HG02678 (cell line): ENCODE measurements at regions not wholly inside any gene's neighbourhood (a gene's known extent, or its start where the extent isn't known, plus 50 kb on each side); places are given as distances from the start of the nearest gene placed in this dataset.

Experiments used
- ATAC-seq: cut with Tn5 transposase; IDR thresholded peaks from one replicate; pipeline ENCODE4 v1.9.1; 2021; ENCODE audit warnings: mild to moderate bottlenecking, moderate library complexity; ENCODE audit not compliant: unreplicated experiment

DNA sequence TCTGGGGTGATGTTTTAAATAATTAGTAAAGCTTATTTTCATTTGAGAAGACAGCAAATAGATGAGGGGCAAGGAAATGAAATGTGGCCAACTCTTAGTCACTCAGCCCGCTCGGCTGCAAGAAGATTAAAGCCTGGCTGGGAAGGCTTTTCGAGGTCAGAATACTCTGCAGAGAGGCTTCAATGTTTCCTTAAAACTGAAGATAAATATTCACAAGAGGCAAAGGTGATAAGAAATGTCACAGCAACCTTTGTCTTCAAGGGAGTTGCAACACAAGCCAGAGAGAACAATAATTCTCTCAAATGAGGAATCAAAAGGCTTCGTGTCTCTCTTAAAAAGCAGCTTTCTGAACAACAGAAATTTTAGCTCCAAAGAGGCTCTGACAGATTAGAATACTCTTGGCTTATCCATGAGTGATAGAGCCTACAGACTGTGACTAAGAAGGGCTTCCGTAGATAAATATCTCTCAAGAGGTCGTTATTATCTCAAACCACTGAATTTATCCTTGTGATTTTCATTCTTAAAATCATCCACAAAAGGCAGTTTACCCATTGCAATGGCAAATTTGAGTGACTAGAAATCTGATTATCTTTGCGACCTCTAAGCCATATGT is 92.5 kb downstream of the KLF6 start:
- no peak for ATAC-seq

GRCh38 chr10:3691482-3691881 is 93.5 kb downstream of the KLF6 start:
- no peak for ATAC-seq

GRCh38 chr10:3689871-3690510 is 95.0 kb downstream of the KLF6 start:
- no peak for ATAC-seq

DNA sequence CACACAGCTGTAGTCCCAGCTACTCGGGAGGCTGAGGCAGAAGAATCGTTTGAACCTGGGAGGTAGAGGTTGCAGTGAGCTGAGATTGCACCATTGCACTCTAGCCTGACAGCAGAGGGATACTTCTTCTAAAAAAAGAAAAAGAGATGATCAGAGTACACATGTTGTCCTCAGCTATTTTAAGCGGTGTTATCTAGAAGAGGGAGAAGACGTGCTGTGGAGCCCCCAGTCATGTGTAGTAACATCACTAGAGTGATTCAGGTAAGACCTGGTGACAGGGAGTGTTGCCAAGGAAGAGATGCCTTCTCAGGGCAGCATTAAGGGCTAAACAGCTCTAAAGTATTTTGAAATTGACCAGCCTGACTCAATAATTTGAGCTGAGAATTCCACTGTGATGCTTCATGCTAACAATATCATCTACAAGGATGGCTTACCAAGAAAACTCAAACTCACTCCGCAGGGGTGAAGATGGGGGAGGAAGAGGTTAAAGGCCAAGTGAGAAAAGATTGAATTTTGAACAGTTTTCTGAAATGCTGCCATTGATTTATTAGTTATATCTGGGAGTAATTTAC is 97.4 kb downstream of the KLF6 start:
- ATAC-seq: no peak

GRCh38 chr10:3685384-3685783 is 99.6 kb downstream of the KLF6 start:
- no peak for ATAC-seq

GRCh38 chr10:3684891-3685290 is 100.1 kb downstream of the KLF6 start:
- ATAC-seq: no peak

DNA sequence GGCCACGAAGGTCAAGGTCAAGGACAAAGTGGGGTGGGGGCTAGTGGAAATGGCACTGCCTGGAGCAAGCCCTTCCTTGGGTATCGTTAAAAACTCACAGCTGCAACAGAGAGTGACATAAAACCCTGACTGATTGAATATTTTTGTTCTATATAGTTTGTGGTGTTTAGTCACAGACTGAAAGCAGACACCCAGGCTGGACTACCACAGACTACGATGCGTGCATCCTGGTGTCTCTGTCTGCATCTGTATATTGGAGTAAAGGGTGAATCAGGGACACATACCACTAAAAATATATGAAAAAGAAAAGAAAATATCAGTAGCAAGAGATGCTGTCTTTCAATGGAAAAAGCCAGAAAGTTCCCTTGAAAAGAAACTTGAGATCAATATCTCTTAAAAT is 101.4 kb downstream of the KLF6 start:
- ATAC-seq: no peak

DNA sequence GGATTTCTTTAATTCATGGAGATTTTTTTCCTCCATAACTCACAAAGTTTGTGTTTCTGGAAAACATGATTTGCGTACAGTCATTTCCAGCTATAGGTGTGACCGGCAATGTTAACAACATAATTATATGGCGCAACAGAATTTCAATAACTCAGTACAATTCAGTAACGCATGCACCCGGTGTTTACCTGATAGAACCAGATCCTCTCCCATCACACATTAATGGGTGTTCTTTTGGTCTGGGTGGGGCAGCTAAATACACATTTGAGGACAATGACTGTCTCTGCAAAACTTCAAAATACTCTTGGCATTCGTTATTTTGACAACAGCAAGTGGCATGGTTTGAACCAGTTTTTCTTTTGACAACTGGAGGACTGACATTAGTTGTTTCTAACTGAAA is 102.3 kb downstream of the KLF6 start:
- ATAC-seq: no peak

DNA sequence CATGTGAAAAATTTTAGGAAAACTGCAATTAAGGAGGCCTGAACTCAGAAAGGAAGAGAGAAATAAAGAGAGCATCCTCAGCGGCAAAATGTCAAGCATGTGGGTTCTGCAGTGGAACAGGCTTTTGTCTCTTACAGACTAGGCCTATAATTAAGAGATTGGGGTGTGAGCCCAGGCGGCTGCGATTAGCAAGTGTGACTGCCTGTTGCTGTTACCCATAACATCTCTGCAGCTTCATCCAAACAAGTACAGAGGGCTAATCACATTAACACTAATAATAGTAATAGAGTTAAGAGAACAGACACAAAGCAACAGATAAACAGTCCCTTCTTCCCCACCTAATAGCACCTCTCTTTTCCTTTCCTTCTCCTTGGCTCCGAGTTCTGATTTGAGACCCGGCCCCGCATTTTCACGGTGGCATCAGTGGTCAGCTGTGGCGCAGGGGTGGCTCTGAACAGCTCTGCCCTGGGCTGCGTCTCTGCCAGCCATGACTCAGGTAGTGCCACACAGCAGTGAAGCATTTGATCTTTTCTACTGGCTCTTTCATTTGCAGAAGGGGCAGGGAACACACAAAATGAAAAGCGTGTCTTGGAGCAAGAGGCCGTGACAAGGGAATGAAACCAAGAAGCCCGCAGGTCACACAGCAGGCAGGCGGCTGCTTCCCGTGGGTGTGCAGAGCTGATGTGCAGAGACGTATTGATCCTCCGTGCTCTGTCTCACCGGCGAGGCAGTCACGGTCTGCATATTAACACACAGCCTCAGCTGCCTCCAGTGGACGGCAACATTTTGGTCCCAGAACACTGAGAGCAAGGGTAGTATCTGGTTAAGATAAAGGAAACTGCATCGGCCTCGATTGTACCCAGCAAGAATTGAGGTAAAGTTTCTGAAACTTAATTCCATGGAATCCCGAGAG is 103.1 kb downstream of the KLF6 start:
- no peak for ATAC-seq

DNA sequence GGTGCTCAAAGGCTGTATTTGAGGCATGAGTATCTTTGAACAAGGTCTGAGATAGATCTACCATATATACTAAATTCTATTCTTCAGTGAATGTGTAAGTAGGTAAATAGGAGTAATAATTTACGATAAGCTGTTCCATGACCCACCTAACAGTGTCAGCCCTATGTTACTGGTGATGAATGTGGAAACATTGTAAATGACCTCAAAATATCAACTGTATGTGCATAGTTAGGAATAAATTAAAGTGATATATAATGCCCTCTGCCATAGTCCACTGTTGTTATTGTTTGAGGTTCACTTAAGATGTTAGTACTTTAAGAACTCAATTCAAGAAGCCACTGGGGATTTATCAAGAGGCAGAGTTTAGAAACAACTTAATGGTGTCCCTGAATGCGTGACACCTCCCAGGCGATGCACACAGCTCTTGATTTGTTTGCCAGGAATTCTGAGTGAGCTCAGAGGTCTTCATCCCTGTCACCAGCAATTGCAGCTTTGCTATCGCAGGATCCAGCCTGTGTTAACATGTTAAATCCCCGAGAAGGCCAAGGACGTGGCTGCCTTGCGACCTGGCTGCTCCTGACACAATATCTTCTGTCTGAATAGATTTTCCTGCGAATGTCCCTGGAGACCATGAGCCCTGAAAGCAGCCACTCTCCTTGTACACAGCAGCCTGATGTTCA is 104.9 kb downstream of the KLF6 start:
- no peak for ATAC-seq

DNA sequence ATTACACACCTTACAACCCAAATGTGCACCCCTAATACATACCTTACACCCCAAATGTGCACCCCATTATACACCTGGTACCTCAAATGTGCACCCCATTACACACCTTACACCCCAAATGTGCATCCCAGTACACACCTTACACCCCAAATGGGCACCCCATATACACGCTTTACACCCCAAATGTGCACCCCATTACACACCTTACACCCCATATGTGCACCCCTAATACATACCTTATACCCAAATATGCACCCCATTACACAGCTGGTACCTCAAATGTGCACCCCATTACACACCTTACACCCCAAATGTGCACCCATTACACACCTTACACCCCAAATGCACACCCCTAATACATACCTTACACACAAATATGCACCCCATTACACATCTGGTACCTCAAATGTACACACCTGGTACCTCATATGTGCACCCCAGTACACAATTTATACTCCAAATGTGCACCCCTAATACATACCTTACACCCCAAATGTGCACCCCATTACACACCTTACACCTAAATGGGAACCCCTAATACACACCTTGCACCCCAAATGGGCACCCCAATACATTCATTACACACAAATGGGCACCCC is 106.3 kb downstream of the KLF6 start:
- ATAC-seq: no peak

DNA sequence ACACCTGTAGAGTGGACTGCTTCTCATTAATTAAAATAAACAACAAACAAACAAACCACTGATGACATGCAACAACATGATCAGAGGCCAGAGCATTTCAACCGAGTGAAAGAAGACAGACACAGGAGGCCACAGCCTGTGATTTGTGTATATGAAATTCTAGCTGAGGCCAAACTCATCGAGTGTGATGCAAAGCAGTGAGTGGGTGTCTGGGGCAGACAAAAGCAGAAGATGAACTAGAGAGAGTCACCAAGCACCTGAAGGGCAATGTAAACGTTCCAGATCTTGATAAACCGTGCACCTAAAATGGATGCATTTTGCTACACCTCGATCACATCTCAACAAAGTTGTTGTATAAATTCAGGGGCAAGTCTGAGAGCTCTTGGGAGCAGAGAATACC is 108.4 kb downstream of the KLF6 start:
- ATAC-seq: no peak

GRCh38 chr10:3672220-3672619 is 112.8 kb downstream of the KLF6 start:
- no peak for ATAC-seq

GRCh38 chr10:3671386-3671955 is 113.5 kb downstream of the KLF6 start:
- no peak for ATAC-seq

GRCh38 chr10:3668966-3669330 is 116.1 kb downstream of the KLF6 start:
- no peak for ATAC-seq

DNA sequence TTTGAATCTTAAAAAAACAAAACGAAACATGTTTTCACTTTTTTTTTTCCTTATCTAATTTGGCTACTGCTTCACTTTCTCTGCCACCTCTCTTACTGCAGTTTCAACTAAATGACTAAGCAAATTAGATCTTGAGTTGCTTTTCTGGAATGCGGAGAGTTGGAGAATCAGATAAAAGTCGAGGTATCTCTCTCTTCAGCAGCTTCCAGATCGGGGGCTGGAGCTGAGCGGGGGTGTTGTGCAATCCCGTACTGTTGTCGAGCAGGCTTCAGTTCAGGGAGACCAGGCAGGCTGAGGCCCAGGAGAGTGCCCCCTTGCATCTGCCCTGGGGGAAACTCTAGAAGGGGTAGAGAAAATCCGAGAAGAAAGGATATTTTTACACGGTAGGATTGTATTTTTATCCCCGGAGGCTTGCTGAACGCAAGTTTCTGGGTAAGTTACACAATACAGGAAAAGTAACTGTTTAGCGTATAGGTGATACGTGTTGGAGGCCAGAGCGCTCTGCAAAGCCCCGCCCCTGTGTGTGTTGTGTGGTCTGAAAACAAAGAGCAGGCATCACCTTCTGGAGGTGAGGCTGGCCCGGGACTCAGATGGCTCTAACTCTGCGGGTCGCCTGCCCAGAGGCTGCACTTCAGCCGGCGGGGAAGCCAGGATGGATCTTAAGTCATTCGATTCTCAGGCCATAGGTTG is 116.6 kb downstream of the KLF6 start:
- ATAC-seq: no peak

DNA sequence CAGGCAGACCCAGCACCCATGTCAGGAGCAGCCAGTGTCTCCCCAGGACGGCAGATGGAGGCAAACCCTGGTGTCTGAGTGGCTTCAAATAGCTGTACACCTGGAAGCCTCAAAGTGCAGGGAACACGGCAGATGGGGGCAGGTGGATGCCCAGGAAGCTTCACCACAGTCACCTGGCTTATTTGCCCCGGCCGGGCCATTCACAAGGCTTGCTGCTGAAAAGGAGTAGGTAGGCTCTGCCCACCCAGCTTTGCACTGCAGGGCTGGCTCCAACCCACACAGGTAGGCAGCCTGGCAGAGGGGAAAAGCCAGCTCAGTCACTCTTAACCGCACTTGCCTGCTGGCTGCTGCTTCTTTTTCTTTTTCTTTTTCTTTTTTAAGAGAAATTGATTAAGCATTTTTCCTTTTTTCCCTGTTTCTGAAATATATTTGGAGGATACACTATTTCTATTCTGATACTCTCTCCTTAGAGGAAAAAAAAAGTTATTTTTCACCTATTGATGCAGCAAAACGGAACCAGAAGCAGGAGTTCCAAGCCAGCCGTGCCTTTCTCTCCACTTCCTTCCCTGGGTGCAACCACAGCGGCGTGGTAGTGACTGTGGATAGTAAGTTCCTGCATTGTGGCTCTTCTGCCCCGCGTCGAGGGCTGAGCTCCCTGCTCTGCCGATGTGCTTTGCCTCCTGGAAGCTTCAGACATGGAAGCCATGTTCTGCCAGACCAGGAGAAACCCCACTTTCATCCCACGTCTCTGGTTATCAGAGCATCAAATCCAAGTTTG is 118.3 kb downstream of the KLF6 start:
- ATAC-seq: no peak

- no peak for ATAC-seq
These were observed 119.6 kb downstream of the KLF6 start for GRCh38 chr10:3665316-3665908.

DNA sequence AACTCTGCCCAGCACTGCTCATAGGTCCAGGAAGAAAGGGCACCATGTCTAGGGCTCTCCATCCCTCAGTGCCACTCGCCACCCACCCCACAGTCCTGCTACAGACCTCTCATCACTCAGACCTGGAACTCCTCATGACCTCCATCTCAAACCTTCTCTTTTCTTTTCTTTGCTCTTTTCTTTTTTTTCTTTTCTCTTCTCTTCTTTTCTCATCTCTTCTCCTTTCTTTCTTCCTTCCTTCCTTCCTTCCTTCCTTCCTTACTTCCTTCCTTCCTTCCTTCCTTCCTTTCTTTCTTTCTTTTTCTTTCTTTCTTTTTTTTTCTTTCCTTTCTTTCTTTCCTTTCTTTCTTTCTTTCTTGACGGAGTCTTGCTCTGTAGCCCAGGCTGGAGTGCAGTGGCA is 122.2 kb downstream of the KLF6 start:
- no peak for ATAC-seq
